ENCODE measurements at regions not wholly inside any gene's neighbourhood (a gene's known extent, or its start where the extent isn't known, plus 50 kb on each side); places are given as distances from the start of the nearest gene placed in this dataset.

DNA sequence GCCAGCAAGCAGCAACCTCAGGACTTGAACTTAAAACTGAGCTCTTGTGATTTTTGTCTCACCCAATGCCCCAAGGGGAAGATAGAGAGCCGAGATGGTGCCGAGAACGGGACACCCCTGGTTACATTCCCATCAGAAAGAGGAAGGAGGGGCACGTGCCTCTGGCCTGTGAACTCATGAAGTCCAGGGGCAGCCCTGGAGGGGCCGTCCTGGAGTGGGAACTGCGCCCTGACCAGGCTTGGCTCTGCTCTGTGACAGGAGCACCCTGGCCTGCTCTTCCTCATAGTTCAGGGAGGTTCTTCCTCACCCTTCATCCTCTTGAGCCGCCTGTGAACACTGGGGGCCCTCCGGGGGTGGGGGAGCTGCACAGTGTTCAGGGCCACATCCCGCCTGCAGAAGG, 130.3 kb upstream of the FOXF1 start:
- no peak for DNase-seq (ENCODE audit: low read depth)

- DNase-seq (ENCODE audit: low read depth) = peak; percentile 27
These were observed 128.8 kb upstream of the FOXF1 start for GRCh38 chr16:86381491-86381890.

GRCh38 chr16:86382067-86382773, 128.1 kb upstream of the FOXF1 start:
- no peak for DNase-seq (ENCODE audit: low read depth)

DNA sequence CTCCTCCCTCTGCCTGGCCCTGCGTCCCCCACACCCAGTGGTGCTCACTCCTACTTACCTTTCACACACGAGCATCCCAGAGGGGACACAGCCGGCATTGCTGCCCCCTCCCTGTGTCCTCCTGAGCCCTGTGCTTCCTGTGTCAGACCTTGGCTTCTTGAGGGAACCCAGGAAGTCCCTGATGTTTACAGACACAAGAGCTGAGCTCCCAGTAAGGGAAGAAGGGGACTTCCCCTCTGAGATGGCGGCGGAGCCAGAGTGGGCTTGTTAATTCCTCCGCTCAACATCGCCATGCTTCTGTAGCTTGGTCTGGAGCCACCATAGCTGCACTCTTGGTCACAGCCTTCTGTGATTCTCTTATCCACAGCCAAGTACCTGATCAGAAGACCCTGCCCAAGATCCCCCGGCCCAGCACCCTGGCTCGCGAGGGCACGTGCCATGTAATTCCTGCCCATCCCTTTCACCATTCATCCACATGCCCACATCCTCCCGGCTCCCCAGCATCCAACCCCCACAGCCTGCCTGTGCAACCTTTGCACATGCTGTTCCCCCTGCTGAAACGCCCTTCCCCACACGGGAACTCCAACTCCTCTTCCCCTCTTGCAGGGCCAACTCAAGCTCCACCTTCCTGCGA, 127.4 kb upstream of the FOXF1 start:
- DNase-seq (ENCODE audit: low read depth) = no peak

- peak; percentile 98 for DNase-seq (ENCODE audit: low read depth)
These were observed 126.7 kb upstream of the FOXF1 start for GRCh38 chr16:86383488-86384262.

DNA sequence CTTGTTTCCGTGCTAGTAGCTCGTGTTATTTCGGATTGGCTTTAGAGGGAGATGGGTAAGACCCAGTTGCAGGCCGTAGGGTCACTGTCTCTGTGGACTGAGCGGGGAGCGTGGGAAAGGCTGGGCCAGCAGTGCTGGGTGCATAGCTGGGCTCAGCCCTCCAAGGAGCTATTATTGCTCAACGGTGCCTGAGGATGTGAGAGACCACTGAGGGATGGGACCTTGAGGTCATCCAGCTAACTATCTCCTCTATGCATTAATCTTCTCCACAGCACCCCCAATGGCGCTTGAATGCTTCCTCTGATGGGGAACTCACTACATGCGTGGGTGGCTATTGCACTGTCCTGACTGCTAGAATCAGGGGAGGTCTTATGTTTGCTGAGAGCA, 126.1 kb upstream of the FOXF1 start:
- DNase-seq (ENCODE audit: low read depth) = no peak

DNA sequence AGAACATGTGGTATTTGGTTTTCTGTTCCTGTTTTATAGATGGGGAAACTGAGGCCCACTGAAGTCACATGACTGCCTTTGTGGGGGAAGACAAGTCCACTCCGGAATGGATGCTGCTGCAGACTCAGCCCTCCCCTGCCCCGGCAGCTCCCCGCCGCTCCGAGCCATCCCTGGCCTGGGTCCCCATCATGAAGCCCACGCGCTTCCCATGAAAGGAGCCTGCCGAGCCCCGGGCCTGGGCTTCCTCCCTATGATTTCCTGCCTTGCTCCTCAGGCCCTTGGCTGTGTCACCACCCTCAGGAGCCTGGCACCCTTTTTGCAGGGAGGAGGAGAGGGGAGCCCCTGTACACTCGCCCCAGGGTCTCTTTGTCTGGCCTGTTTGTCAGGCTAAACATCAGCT, 125.3 kb upstream of the FOXF1 start:
- DNase-seq (ENCODE audit: low read depth) = no peak

- DNase-seq (ENCODE audit: low read depth) = peak; percentile 98
These were observed 122.6 kb upstream of the FOXF1 start for GRCh38 chr16:86387468-86388440.

GRCh38 chr16:86388976-86389375, 121.4 kb upstream of the FOXF1 start:
- DNase-seq (ENCODE audit: low read depth) = no peak

DNA sequence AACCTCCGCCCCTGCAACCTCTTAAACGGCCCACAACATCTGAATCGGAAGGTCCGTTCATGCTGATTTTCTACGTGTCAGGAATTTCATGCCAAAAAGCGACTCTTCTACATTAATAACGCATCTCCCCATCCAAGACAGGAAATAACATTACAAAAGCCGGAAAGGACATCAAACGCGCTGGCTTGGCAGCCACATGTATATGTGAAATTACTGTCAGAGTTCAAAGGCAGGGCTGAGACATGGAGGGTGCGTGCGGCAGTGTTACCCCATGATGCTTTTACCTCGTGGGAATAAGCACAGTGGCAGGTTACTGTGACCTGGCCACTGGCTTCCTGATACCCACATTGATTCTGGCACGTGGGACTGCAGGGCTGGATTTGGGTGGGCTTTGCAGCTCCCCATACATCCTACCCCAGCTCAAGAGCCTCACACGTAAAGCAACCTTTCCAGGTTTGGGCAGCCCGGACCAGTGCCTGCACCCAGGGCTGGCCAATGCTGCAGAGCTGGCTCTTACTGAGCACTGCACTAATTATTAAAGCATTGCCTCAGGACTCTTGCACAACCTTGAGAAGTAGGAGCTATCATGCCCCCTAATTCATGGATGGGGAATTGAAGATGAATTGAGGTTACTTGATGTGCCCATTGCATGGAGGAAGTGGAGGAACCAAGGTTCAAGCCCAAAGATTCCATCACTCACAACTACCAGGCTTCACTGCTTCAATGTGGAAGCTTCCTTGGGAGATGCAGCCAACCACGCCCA, 120.6 kb upstream of the FOXF1 start:
- no peak for DNase-seq (ENCODE audit: low read depth)

DNA sequence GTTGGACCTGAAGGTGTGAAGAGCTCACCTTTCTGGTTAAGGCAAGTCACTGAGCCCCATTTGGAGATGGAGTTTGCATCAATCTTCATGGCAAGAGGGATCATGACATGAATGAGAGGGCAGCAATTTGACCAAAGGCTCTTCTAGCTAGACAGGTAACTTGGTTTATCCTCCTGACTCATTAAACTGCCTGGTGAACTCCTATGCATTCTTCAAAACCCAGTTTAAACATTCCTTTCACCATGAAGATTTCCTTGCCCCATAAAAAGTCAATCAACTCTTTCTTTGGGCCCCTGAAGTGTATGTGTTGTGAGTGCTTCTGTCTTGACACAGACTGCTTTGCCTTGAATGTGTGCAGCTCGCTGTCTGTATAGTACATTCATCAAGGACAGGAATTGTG, 120.0 kb upstream of the FOXF1 start:
- no peak for DNase-seq (ENCODE audit: low read depth)

GRCh38 chr16:86391486-86391885, 118.8 kb upstream of the FOXF1 start:
- peak; percentile 95 for DNase-seq (ENCODE audit: low read depth)

GRCh38 chr16:86391984-86392383, 118.3 kb upstream of the FOXF1 start:
- peak; percentile 88 for DNase-seq (ENCODE audit: low read depth)

GRCh38 chr16:86392436-86393152, 117.7 kb upstream of the FOXF1 start:
- DNase-seq (ENCODE audit: low read depth) = peak; percentile 78

DNA sequence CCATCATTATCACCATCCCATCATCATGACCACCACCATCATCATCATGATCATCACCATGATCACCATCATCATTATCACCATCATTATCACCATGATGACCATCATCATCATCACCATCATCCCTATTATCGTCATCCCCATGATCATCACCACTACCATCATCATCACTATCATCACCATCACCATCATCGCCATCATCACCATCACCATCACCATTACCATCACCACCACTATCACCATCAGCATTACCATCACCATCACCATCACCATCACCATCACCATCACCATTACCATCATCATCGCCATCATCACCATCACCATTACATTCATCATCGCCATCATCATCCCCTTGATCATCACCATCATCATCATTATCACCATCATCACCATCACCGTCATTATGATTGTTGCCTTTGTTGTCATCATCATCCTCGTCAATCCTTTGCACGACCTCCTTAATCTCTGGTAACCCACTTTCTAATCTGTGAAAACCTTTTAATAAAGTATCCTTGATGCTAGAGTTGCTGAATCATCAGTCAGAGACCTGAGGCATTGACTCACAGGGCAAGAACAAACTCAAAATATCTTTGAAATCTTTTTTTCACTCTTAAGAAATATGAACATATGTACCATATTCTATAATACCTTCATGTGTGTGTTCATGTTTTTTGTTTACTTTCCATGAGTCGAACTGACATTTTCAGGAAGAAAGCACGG, 116.3 kb upstream of the FOXF1 start:
- DNase-seq (ENCODE audit: low read depth) = no peak

DNA sequence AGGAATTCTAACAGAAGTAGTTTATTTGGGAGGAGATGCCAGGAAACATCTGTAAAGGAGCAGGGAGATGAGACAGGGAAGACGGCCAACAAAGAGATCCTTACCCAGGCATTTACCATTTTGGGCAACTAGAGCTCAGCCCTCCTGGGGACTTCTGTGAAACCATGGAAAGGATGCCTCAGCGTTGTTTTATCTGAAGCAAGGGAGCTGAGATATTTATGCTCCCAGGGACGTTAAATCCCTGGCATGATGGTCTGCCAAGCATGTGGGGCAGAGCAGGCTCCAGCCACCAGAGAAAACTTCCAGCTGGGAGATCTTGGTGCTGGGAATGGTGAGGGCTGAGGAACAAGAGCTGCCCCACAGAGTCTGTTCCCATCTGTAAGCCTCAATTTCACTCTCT, 114.8 kb upstream of the FOXF1 start:
- no peak for DNase-seq (ENCODE audit: low read depth)

- DNase-seq (ENCODE audit: low read depth) = peak; percentile 90
These were observed 113.9 kb upstream of the FOXF1 start for GRCh38 chr16:86396422-86396821.

DNA sequence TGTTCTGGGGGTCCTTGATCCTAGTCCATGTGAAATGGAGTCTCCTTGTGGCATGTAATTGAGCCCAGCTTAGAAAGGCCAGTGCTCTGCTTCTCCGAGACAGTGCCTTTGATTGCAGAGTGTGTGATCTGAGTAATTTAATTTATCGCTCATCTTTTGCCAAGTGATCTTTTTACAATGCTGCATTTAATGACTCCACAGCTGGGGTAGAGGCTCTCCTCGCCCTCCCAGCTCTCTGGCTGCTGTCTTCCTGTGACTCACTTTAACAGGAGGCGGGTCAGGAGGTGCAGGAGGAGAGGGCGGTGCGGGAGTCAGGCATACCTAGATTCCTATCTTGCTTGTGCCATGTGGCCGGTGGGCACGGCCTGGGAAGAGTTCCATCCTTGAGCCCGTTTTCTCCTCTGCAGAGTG, 113.4 kb upstream of the FOXF1 start:
- peak; percentile 98 for DNase-seq (ENCODE audit: low read depth)

DNA sequence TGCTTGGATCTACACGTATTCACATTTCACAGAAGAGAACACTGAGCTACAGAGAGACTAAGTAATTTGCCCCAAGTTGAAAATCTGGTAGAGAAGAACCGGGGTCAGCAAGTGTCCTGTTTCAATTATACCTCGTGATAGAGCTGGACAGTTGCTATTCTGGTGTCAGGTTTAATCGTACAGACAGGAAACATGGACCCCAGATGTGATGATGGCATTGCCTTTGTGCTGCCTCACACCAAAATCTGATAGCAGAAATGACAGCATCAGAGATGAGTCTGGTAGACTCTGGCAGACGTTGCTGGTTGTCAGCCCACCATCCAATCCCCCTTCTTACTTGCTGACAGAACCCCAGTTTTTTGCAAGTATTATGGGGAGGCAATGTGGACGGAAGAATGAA, 112.1 kb upstream of the FOXF1 start:
- DNase-seq (ENCODE audit: low read depth) = no peak

DNA sequence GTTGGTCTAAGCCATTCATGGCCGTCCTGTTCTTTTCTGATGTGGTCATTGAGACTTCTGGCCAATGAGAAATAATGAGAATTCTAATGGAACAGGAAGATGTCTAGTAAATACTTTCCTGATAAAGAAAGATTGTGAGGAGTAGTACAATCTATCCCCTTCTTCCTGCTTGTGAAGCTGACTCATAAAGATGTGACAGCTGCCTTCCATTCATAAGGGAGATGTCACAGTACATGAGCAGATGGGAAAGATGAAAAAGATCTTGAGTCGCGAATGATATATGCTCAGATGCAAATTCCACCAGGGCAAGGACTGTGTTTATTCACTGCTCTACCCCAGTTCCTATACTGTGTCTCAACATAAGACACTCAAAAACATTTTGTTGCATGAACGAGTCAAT, 111.7 kb upstream of the FOXF1 start:
- peak; percentile 65 for DNase-seq (ENCODE audit: low read depth)

Measured in M059J (cell line).